RWPE2 (cell line): ENCODE measurements at regions not wholly inside any gene's neighbourhood (a gene's known extent, or its start where the extent isn't known, plus 50 kb on each side); places are given as distances from the start of the nearest gene placed in this dataset.
A peak's percentile ranks its signal among the peaks of the same experiment; 100 is the strongest.

ENCODE experiments used
- ATAC-seq: fragments of 200-7000 bp; cut with Tn5 transposase; 3 replicates; pipeline ENCODE4 v1.9.1; 2021; ENCODE audit warnings: low read depth
- DNase-seq: peaks from one replicate; pipeline ENCODE4 v3.0.0-alpha.2; 2020; ENCODE audit warnings: low spot score
- H3K27ac ChIP-seq: fragments of 450-650 bp; 2 replicates; pipeline ENCODE4 v1.5.1; 2017; ENCODE audit warnings: mild to moderate bottlenecking; ENCODE audit not compliant: poor library complexity, severe bottlenecking
- H3K27me3 ChIP-seq: fragments of 250-450 bp; sonication (Bioruptor Pico); 2 replicates; pipeline ENCODE4 v1.5.1; 2021; ENCODE audit warnings: mild to moderate bottlenecking, moderate library complexity; ENCODE audit not compliant: insufficient read depth, poor library complexity, severe bottlenecking
- H3K36me3 ChIP-seq: fragments of 250-450 bp; sonication (Bioruptor Pico); 2 replicates; pipeline ENCODE4 v1.5.1; 2020; ENCODE audit warnings: low read depth, mild to moderate bottlenecking, moderate library complexity
- H3K4me1 ChIP-seq: fragments of 250-450 bp; sonication (Bioruptor Pico); 2 replicates; pipeline ENCODE4 v1.5.1; 2021; ENCODE audit warnings: mild to moderate bottlenecking, moderate library complexity; ENCODE audit not compliant: insufficient read depth, poor library complexity, severe bottlenecking
- H3K4me3 ChIP-seq: fragments of 250-450 bp; sonication (Bioruptor Pico); 2 replicates; pipeline ENCODE4 v1.5.1; 2021; ENCODE audit warnings: mild to moderate bottlenecking, moderate library complexity; ENCODE audit not compliant: severe bottlenecking
- H3K9me3 ChIP-seq: fragments of 250-450 bp; sonication (Bioruptor Pico); 2 replicates; pipeline ENCODE4 v1.5.1; 2021; ENCODE audit warnings: mild to moderate bottlenecking, moderate library complexity; ENCODE audit not compliant: severe bottlenecking
- TF ChIP-seq, protein P1 (sequence below): fragments of 450-650 bp; IDR thresholded peaks from one replicate; pipeline ENCODE4 v1.5.1; 2017; ENCODE audit warnings: mild to moderate bottlenecking, moderate library complexity; ENCODE audit not compliant: poor library complexity, severe bottlenecking

- H3K4me1 ChIP-seq = peaks cover 20% of the 10 kb centered on the region
- ATAC-seq (peak; percentile 86), DNase-seq (no peak)
- H3K27ac ChIP-seq = peak overlapping the region; percentile 36
- no peaks in the 10 kb centered on the region for H3K36me3 ChIP-seq
- no peak overlapping the region for H3K4me3 ChIP-seq
- TF ChIP-seq, protein P1, sequence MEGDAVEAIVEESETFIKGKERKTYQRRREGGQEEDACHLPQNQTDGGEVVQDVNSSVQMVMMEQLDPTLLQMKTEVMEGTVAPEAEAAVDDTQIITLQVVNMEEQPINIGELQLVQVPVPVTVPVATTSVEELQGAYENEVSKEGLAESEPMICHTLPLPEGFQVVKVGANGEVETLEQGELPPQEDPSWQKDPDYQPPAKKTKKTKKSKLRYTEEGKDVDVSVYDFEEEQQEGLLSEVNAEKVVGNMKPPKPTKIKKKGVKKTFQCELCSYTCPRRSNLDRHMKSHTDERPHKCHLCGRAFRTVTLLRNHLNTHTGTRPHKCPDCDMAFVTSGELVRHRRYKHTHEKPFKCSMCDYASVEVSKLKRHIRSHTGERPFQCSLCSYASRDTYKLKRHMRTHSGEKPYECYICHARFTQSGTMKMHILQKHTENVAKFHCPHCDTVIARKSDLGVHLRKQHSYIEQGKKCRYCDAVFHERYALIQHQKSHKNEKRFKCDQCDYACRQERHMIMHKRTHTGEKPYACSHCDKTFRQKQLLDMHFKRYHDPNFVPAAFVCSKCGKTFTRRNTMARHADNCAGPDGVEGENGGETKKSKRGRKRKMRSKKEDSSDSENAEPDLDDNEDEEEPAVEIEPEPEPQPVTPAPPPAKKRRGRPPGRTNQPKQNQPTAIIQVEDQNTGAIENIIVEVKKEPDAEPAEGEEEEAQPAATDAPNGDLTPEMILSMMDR = no peak
- H3K9me3 ChIP-seq = no peaks in the 10 kb centered on the region
- no peaks in the 10 kb centered on the region for H3K27me3 ChIP-seq
These were observed 106.3 kb downstream of the SPTSSA start for GRCh38 chr14:34355584-34356263.

DNA sequence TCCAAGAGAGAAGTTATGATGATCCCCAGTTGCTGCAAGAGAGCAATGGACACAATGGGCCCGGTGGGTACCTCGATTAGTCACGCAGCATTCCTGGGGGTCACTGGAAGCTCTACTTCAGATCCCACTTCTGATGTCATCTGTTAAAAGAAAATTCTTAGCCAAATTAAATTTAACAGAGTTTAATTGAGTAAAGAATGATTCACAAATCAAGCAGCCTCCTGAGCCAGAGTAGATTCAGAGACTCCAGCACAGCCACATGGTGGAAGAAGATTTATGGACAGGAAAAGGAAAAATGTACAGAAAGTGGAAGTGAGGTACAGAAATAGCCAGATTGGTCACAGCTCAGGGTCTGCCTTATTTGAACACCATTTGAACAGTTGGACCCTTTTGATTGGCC is 107.5 kb downstream of the SPTSSA start:
- H3K4me3 ChIP-seq = no peak overlapping the region
- TF ChIP-seq, protein P1 = no peak
- no peaks in the 10 kb centered on the region for H3K9me3 ChIP-seq
- H3K36me3 ChIP-seq = no peaks in the 10 kb centered on the region
- ATAC-seq = no peak
- DNase-seq = no peak
- no peaks in the 10 kb centered on the region for H3K27me3 ChIP-seq
- H3K4me1 ChIP-seq = peaks cover 18% of the 10 kb centered on the region
- no peak overlapping the region for H3K27ac ChIP-seq

GRCh38 chr14:34350903-34351302 is 111.1 kb downstream of the SPTSSA start:
- TF ChIP-seq, protein P1 = no peak

GRCh38 chr14:34348592-34348991 is 113.4 kb downstream of the SPTSSA start:
- Histone ChIP-seq H3K4me3 (no peak overlapping the region), H3K4me1 (no peaks in the 10 kb centered on the region), H3K9me3 (no peaks in the 10 kb centered on the region), H3K27me3 (no peaks in the 10 kb centered on the region), H3K36me3 (no peaks in the 10 kb centered on the region), H3K27ac (no peak overlapping the region)
- DNase-seq (no peak), ATAC-seq (no peak)
- TF ChIP-seq, protein P1 = no peak

More at GRCh38 chr14:34350903-34351302, 111.1 kb downstream of the SPTSSA start:
- H3K27ac ChIP-seq = no peak overlapping the region
- peaks cover 7% of the 10 kb centered on the region for H3K4me1 ChIP-seq
- no peaks in the 10 kb centered on the region for H3K9me3 ChIP-seq
- no peak overlapping the region for H3K4me3 ChIP-seq
- no peaks in the 10 kb centered on the region for H3K27me3 ChIP-seq
- DNase-seq = no peak
- no peaks in the 10 kb centered on the region for H3K36me3 ChIP-seq
- ATAC-seq = no peak

DNA sequence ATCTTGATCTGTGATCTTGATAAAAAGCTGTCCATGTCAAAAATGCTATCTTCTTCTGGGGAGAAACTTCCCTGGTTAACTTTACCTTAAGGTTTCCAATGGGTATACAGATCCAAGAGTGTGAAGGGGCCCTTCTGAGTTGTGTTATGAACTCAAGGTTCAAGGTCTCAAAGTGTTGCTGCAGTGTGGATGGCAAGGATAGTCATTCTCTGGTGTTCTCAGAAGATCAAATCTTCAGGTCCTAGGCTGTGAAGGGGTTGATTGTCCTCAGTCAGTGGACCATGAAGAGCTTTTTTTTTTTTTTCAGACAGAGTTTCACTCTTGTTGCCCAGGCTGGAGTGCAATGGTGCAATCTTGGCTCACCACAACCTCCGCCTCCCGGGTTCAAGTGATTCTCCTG is 114.4 kb downstream of the SPTSSA start:
- Histone ChIP-seq H3K4me3 (no peak overlapping the region), H3K36me3 (no peaks in the 10 kb centered on the region), H3K27me3 (no peaks in the 10 kb centered on the region), H3K4me1 (no peaks in the 10 kb centered on the region), H3K9me3 (no peaks in the 10 kb centered on the region), H3K27ac (no peak overlapping the region)
- TF ChIP-seq, protein P1 = no peak
- no peak for DNase-seq
- no peak for ATAC-seq
